ENCODE measurements at regions not wholly inside any gene's neighbourhood (a gene's known extent, or its start where the extent isn't known, plus 50 kb on each side); places are given as distances from the start of the nearest gene placed in this dataset.

GRCh38 chr14:66281036-66281776, 205.0 kb upstream of the CCDC196 start:
- TF ChIP-seq POLR2A (IDR thresholded peaks at IDR 0.05; ENCODE audit: low read depth, low read length), result no peak
- TF ChIP-seq, protein P1, sequence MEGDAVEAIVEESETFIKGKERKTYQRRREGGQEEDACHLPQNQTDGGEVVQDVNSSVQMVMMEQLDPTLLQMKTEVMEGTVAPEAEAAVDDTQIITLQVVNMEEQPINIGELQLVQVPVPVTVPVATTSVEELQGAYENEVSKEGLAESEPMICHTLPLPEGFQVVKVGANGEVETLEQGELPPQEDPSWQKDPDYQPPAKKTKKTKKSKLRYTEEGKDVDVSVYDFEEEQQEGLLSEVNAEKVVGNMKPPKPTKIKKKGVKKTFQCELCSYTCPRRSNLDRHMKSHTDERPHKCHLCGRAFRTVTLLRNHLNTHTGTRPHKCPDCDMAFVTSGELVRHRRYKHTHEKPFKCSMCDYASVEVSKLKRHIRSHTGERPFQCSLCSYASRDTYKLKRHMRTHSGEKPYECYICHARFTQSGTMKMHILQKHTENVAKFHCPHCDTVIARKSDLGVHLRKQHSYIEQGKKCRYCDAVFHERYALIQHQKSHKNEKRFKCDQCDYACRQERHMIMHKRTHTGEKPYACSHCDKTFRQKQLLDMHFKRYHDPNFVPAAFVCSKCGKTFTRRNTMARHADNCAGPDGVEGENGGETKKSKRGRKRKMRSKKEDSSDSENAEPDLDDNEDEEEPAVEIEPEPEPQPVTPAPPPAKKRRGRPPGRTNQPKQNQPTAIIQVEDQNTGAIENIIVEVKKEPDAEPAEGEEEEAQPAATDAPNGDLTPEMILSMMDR (conservative IDR thresholded peaks at IDR 0.05; ENCODE audit: low read depth, low read length), result no peak
- TF ChIP-seq RAD21 (IDR thresholded peaks at IDR 0.05; ENCODE audit: low read length), result no peak
- no peak for TF ChIP-seq NFE2L2 (IDR thresholded peaks at IDR 0.05; ENCODE audit: low read depth, low read length)
- TF ChIP-seq CEBPB (IDR thresholded peaks at IDR 0.05; ENCODE audit: low read depth, low read length), result no peak
- TF ChIP-seq RCOR1 (IDR thresholded peaks at IDR 0.05; ENCODE audit: insufficient replicate concordance, low read length), result no peak
- TF ChIP-seq MAZ (IDR thresholded peaks at IDR 0.05; ENCODE audit: borderline replicate concordance, low read depth, low read length), result no peak
- no peak for TF ChIP-seq SMC3 (IDR thresholded peaks at IDR 0.05; ENCODE audit: low read depth, low read length)
